GM21786 (cell line): ENCODE measurements at regions not wholly inside any gene's neighbourhood (a gene's known extent, or its start where the extent isn't known, plus 50 kb on each side); places are given as distances from the start of the nearest gene placed in this dataset.
"Not testable (repeated sequence)": the region's sequence is repeated elsewhere in the genome, so short reads cannot be mapped to it uniquely, and the experiment has no call there.

Source experiments
- ATAC-seq: cut with Tn5 transposase; IDR thresholded peaks from one replicate; pipeline ENCODE4 v1.9.1; 2021; ENCODE audit not compliant: unreplicated experiment

- no peak for ATAC-seq
Observed at GRCh38 chr9:86503942-86504341, 149.7 kb upstream of the TUT7 start.

GRCh38 chr9:86503314-86503713, 149.1 kb upstream of the TUT7 start:
- no peak for ATAC-seq

- no peak for ATAC-seq
Observed at GRCh38 chr9:86500667-86501435, 146.6 kb upstream of the TUT7 start.

GRCh38 chr9:86500031-86500430, 145.8 kb upstream of the TUT7 start:
- no peak for ATAC-seq

- ATAC-seq = no peak
Observed at GRCh38 chr9:86494644-86495111, 140.5 kb upstream of the TUT7 start.

GRCh38 chr9:86491468-86492266, 137.5 kb upstream of the TUT7 start:
- no peak for ATAC-seq

- no peak for ATAC-seq
Observed at GRCh38 chr9:86488794-86489193, 134.6 kb upstream of the TUT7 start.

- no peak for ATAC-seq
Observed at GRCh38 chr9:86488345-86488744, 134.1 kb upstream of the TUT7 start.

GRCh38 chr9:86487838-86488233, 133.6 kb upstream of the TUT7 start:
- ATAC-seq = no peak

GRCh38 chr9:86486891-86487837, 133.0 kb upstream of the TUT7 start:
- ATAC-seq = no peak

- peak; percentile 61 for ATAC-seq
Observed at GRCh38 chr9:86485359-86485758, 131.1 kb upstream of the TUT7 start.

- no peak for ATAC-seq
Observed at GRCh38 chr9:86483496-86483895, 129.3 kb upstream of the TUT7 start.

- ATAC-seq = no peak
Observed at GRCh38 chr9:86481466-86481865, 127.3 kb upstream of the TUT7 start.

- not testable (repeated sequence) for ATAC-seq
Observed at GRCh38 chr9:86475255-86475654, 121.0 kb upstream of the TUT7 start.

- ATAC-seq = no peak
Observed at GRCh38 chr9:86471171-86471815, 117.1 kb upstream of the TUT7 start.

GRCh38 chr9:86470326-86470725, 116.1 kb upstream of the TUT7 start:
- ATAC-seq = no peak

GRCh38 chr9:86469476-86470250, 115.5 kb upstream of the TUT7 start:
- ATAC-seq = no peak

GRCh38 chr9:86464242-86464641, 110.0 kb upstream of the TUT7 start:
- no peak for ATAC-seq

GRCh38 chr9:86460216-86461002, 106.2 kb upstream of the TUT7 start:
- ATAC-seq = no peak
